Caco-2 (cell line): ENCODE measurements at regions not wholly inside any gene's neighbourhood (a gene's known extent, or its start where the extent isn't known, plus 50 kb on each side); places are given as distances from the start of the nearest gene placed in this dataset.

Experiments
- BruUV-seq: library from RNA; stranded (reverse); fragments of 400-500 nt; replicated peaks from 2 replicates; lab custom pipeline; 2021; lab: Mats Ljungman, UMichigan
- CTCF ChIA-PET: fragments of 300-600 bp; sonication (Branson Sonifier 250); formaldehyde crosslinking; loops from one replicate; lab custom pipeline; 2022; ENCODE audit warnings: antibody characterized with exemption; lab: Charles Lee
- POLR2A ChIA-PET: fragments of 300-600 bp; sonication (Branson Sonifier 250); formaldehyde crosslinking; loops from one replicate; lab custom pipeline; 2022; ENCODE audit warnings: antibody characterized with exemption; lab: Charles Lee
- DNase-seq, 2 experiments: peaks; one replicate each; pipeline versions ENCODE4 v3.0.0 to v3.0.0-alpha.2; 2020 to 2022
- H3K27me3 ChIP-seq: replicated peaks from 2 replicates; pipeline ENCODE4 v1.6.0; 2011; ENCODE audit warnings: low read length; ENCODE audit not compliant: control insufficient read depth, insufficient read depth
- H3K36me3 ChIP-seq: 2 replicates; pipeline ENCODE4 v1.5.1; 2011; ENCODE audit warnings: low read length; ENCODE audit not compliant: control insufficient read depth, insufficient read depth
- H3K4me1 ChIP-seq: fragments of 250-450 bp; sonication (Bioruptor Pico); 2 replicates; pipeline ENCODE4 v1.5.1; 2020; ENCODE audit warnings: mild to moderate bottlenecking
- H3K4me3 ChIP-seq: 2 replicates; pipeline ENCODE4 v1.5.1; 2011; ENCODE audit warnings: low read depth, mild to moderate bottlenecking, control low read depth, low read length
- H3K9me3 ChIP-seq: fragments of 250-450 bp; sonication (Bioruptor Pico); 2 replicates; pipeline ENCODE4 v1.5.1; 2020; ENCODE audit warnings: mild to moderate bottlenecking, moderate library complexity
- H3K27ac Mint-ChIP-seq: one replicate; pipeline ENCODE4 v1.8.0; 2022; ENCODE audit warnings: mixed read lengths; ENCODE audit not compliant: unreplicated experiment
- H3K27me3 Mint-ChIP-seq: one replicate; pipeline ENCODE4 v1.8.0; 2022; ENCODE audit warnings: mixed read lengths; ENCODE audit not compliant: insufficient read depth, unreplicated experiment
- H3K36me3 Mint-ChIP-seq: one replicate; pipeline ENCODE4 v1.8.0; 2022; ENCODE audit warnings: mild to moderate bottlenecking, mixed read lengths; ENCODE audit not compliant: insufficient read depth, unreplicated experiment
- H3K4me1 Mint-ChIP-seq: one replicate; pipeline ENCODE4 v1.8.0; 2022; ENCODE audit warnings: low read depth, mixed read lengths; ENCODE audit not compliant: unreplicated experiment
- H3K4me3 Mint-ChIP-seq: one replicate; pipeline ENCODE4 v1.8.0; 2022; ENCODE audit warnings: mild to moderate bottlenecking, moderate library complexity, mixed read lengths; ENCODE audit not compliant: unreplicated experiment
- H3K9me3 Mint-ChIP-seq: one replicate; pipeline ENCODE4 v1.8.0; 2022; ENCODE audit warnings: mixed read lengths; ENCODE audit not compliant: unreplicated experiment
- intact Hi-C: fragments of 100-400 bp; cut with micrococcal nuclease; formaldehyde crosslinking; loops from one replicate; pipeline ENCODE4 v1.10.0; 2022; ENCODE audit not compliant: unreplicated experiment
- TF ChIP-seq, protein P1 (sequence below), 2 experiments: fragments of 200-600 bp in 1 of 2; IDR thresholded peaks; 1 replicate in 1 of 2; 2 replicates in 1 of 2; pipeline versions ENCODE4 v1.5.1 to v1.8.0; 2011 to 2022; ENCODE audit warnings: antibody characterized with exemption in 1 of 2, control low read depth in 1 of 2, inconsistent platforms in 1 of 2, low read depth in 1 of 2, low read length in 1 of 2, mild to moderate bottlenecking in 1 of 2, moderate library complexity in 1 of 2; ENCODE audit not compliant: insufficient read depth in 1 of 2, severe bottlenecking in 1 of 2, unreplicated experiment in 1 of 2

DNA sequence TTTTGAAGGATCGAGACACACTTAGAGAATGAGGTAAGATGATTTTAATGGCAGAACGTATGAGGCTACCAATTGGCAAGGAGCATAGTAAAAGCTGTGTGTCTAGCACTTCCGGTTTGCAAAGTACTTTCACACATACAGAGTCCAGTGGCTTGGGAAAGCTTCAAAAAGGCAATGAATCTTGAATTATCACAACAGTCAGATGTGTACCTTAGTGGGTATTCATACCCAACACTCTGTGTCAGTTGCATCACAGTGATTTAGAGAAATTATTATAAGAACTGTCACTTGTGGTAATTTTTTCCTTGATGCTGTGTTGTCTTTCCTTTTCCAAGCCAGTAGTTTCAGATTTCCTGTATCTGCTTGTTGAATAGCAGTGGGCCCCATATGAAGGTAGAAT, 424.1 kb downstream of the PCNX1 start:
- intact Hi-C loops, result no loop called here
- no TSS peak for BruUV-seq
- Histone ChIP-seq H3K9me3 (no peaks in the 10 kb centered on the region), H3K4me1 (peaks cover 16% of the 10 kb centered on the region), H3K27me3 (no peaks in the 10 kb centered on the region), H3K4me3 (no peak overlapping the region), H3K36me3 (no peaks in the 10 kb centered on the region)
- Mint-ChIP-seq H3K36me3 (peaks cover 7% of the 10 kb centered on the region), H3K4me3 (no peak overlapping the region), H3K4me1 (peaks cover 23% of the 10 kb centered on the region), H3K27me3 (no peaks in the 10 kb centered on the region), H3K27ac (no peak overlapping the region), H3K9me3 (peaks cover 10% of the 10 kb centered on the region)
- DNase-seq, result no peak
- TF ChIP-seq, protein P1, sequence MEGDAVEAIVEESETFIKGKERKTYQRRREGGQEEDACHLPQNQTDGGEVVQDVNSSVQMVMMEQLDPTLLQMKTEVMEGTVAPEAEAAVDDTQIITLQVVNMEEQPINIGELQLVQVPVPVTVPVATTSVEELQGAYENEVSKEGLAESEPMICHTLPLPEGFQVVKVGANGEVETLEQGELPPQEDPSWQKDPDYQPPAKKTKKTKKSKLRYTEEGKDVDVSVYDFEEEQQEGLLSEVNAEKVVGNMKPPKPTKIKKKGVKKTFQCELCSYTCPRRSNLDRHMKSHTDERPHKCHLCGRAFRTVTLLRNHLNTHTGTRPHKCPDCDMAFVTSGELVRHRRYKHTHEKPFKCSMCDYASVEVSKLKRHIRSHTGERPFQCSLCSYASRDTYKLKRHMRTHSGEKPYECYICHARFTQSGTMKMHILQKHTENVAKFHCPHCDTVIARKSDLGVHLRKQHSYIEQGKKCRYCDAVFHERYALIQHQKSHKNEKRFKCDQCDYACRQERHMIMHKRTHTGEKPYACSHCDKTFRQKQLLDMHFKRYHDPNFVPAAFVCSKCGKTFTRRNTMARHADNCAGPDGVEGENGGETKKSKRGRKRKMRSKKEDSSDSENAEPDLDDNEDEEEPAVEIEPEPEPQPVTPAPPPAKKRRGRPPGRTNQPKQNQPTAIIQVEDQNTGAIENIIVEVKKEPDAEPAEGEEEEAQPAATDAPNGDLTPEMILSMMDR (IDR thresholded peaks at IDR 0.05; ENCODE audit: insufficient read depth in 1 of 2, low read depth in 1 of 2, low read length in 1 of 2, severe bottlenecking in 1 of 2, unreplicated experiment in 1 of 2), result no peak
- POLR2A ChIA-PET, result no interaction called here
- CTCF ChIA-PET, result no interaction called here

DNA sequence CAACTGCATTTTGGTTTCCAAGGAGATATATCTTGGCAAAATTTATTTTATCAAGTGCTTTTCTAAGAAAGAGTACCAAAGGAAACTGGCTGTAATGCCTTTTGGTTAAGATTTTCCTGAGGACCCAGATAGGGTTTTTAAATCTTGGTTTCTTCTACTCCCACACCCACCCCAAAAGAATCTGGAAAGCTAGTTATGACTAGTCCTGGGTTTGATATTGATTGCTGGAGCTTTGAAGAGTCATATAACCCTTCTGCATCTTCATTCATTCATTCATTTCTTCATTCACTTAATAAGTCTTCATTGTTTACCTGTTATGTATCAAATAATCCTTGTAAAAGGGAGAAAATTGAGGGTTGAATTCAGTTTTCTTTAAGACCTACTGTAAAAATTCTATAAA, 425.2 kb downstream of the PCNX1 start:
- H3K9me3 Mint-ChIP-seq, result peaks cover 11% of the 10 kb centered on the region
- no peak overlapping the region for H3K4me3 ChIP-seq
- no peaks in the 10 kb centered on the region for H3K36me3 ChIP-seq
- POLR2A ChIA-PET, result no interaction called here
- peaks cover 16% of the 10 kb centered on the region for H3K36me3 Mint-ChIP-seq
- H3K27ac Mint-ChIP-seq, result no peak overlapping the region
- TF ChIP-seq, protein P1 (IDR thresholded peaks at IDR 0.05; ENCODE audit: insufficient read depth in 1 of 2, low read depth in 1 of 2, low read length in 1 of 2, severe bottlenecking in 1 of 2, unreplicated experiment in 1 of 2), result no peak
- no peaks in the 10 kb centered on the region for H3K27me3 Mint-ChIP-seq
- CTCF ChIA-PET, result no interaction called here
- intact Hi-C loops, result no loop called here
- no peak overlapping the region for H3K4me3 Mint-ChIP-seq
- H3K4me1 Mint-ChIP-seq, result peaks cover 34% of the 10 kb centered on the region
- no peak for DNase-seq
- peaks cover 27% of the 10 kb centered on the region for H3K4me1 ChIP-seq
- no TSS peak for BruUV-seq
- no peaks in the 10 kb centered on the region for H3K27me3 ChIP-seq
- no peaks in the 10 kb centered on the region for H3K9me3 ChIP-seq

DNA sequence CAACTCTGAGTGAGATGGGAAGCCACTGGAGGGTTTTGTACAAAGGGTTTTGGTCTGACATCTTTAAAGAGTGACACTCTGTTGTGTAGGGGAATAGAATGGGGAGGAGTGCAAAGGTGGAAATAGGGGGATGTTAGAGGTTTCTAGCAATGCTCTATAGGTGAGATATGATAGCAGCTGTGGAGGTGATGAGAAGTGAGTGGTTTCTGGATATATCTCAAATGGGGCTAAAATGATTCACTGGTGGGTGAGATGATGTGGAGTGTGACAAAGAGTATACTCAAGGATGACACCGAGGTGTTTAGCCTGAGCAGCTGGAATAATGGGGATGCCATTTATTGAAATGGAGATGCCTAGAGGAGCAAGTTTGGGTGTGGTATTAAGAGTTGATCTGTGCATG, 426.4 kb downstream of the PCNX1 start:
- Histone ChIP-seq H3K4me1 (peaks cover 38% of the 10 kb centered on the region), H3K36me3 (no peaks in the 10 kb centered on the region), H3K27me3 (no peaks in the 10 kb centered on the region), H3K4me3 (no peak overlapping the region), H3K9me3 (no peaks in the 10 kb centered on the region)
- peaks cover 20% of the 10 kb centered on the region for H3K9me3 Mint-ChIP-seq
- peak overlapping the region; percentile 41 for H3K27ac Mint-ChIP-seq
- H3K27me3 Mint-ChIP-seq, result no peaks in the 10 kb centered on the region
- BruUV-seq, result no TSS peak
- peaks cover 23% of the 10 kb centered on the region for H3K36me3 Mint-ChIP-seq
- TF ChIP-seq, protein P1 (IDR thresholded peaks at IDR 0.05; ENCODE audit: insufficient read depth in 1 of 2, low read depth in 1 of 2, low read length in 1 of 2, severe bottlenecking in 1 of 2, unreplicated experiment in 1 of 2), result no peak
- H3K4me1 Mint-ChIP-seq, result peaks cover 33% of the 10 kb centered on the region
- ChIA-PET POLR2A (no interaction called here), CTCF (no interaction called here)
- intact Hi-C loops, result no loop called here
- DNase-seq, result no peak
- H3K4me3 Mint-ChIP-seq, result no peak overlapping the region
